NCI-H187 treated with DMSO at 0.1 percent for 48 hours (cell line): ENCODE measurements at regions not wholly inside any gene's neighbourhood (a gene's known extent, or its start where the extent isn't known, plus 50 kb on each side); places are given as distances from the start of the nearest gene placed in this dataset.

Source experiments
- DNase-seq: peaks from one replicate; lab custom pipeline; 2025; lab: John Stamatoyannopoulos, UW

GRCh38 chr1:106677721-106678120, 378.8 kb upstream of the PRMT6 start:
- DNase-seq, result no peak

DNA sequence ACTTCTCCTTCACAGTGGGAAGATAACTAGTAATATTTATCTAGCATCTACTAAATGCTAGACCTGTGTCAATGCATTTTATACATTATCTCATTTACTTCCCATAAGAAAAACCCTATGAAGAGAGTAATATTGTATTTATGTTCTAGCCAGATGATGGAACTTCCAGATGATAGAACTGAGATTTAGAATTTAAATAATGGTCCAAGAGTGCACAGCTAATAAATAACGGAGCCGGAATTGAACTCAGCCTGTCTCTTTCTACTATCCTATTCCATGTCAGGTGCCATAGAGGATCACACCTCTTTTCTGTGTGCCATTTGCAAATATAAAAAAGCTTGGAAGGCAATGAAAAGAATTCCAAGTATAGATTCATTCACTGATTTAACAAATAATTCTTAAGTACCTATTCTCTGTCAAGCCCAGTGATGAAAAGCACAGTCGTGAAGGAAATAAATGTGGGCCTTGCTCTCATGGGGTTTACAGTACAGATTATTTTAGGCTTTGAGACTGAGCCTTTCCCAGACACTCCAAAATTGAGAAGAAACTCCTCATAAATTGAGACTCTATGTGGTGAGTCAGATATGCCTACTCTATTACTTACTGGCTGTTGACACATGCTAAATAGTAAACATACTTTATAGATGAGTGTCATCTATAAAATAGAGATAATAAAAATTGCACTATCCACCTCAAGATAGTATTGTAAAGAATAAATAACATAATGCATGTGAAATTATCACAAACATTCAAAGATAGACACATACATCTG, 378.0 kb upstream of the PRMT6 start:
- no peak for DNase-seq

GRCh38 chr1:106680216-106680615, 376.3 kb upstream of the PRMT6 start:
- no peak for DNase-seq

DNA sequence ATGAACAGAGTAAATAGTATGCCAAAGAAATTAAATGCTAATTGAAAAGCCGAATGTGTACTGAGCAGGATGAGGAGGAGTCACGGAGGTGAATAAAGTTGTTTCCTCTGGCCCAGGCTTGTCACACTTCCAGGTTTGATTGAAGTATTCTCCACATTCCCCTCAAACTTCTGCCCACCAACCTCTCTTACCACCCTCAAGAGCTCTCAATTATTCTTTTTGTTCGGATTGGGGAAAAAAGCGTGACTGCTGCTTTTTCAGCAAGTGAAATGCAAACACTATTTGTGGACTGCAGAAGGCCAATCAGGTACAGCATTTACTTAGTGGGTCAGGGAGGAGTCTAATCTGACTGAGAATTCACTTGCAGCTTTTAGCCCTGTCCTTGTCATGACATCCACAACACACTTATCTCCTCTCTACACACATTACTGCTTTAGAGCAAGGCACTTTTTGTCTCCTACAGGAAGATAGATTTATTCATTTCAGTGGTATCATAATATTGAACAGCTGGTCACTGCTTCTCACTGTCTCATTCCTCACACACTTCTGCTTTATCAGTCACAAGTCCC, 375.6 kb upstream of the PRMT6 start:
- DNase-seq, result no peak

DNA sequence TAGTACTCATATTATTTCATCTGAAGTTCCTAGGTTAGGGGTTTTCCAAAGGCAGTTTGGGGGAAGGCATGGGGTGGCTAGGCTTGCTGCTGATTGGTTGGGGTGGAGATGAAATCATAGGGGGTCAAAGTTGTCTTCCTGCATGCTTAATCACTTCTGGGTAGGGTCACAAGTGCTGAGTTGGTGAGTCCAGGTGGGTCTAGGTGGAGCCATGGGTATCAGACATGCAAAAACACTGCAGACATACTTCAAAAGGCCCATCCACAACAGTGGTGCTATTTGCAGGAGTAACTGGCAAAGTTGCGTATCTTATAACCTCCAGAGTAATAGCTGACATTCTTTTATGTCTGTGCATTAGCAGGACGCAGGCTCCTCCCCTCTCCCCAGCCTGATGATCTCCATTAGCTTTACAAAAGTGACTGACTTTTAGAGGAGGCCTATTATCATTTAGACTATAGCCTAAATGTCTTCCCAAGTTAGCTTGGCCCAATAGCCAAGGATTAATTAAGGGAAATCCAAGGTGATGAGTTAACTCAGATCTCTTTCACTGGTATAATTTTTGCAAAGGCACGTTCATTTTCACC, 374.4 kb upstream of the PRMT6 start:
- DNase-seq, result no peak

DNA sequence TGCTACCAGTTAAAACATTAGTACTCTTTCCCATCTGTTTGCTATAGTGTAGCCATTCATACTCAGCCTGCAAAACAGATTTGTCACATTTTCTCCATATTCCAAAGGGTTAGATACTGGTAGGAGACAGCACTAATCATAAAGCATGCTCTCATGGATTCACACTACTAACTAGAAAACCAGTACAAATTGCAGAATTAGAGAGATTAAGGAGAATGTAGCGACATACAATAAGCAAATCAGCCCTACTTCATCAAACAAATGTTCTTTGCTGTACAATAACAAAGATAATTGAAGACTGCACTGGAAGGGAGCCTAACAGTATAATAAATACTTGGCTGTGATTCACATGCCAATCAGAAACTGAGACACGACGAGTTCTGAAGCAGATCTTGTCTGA, 368.0 kb upstream of the PRMT6 start:
- no peak for DNase-seq

DNA sequence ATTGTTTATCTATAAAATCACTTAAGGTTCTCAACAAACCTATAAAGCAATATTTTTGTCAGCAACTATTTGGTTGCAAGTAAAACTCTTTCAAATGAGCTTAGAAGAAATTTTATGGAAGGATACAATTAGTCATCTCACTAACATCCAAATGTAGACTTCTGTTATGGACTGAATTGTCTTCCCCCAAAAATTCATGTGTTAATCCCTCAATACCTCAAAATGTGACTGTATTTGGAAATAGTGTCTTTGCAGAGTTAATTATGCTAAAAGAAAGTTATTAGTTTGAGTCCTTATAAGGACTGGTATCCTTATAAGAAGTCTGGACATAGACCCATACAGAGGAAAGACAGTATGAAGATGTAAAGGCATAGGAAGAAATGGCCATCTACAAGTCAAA, 357.8 kb upstream of the PRMT6 start:
- no peak for DNase-seq

- no peak for DNase-seq
Measured at GRCh38 chr1:106699433-106699832, 357.0 kb upstream of the PRMT6 start.

DNA sequence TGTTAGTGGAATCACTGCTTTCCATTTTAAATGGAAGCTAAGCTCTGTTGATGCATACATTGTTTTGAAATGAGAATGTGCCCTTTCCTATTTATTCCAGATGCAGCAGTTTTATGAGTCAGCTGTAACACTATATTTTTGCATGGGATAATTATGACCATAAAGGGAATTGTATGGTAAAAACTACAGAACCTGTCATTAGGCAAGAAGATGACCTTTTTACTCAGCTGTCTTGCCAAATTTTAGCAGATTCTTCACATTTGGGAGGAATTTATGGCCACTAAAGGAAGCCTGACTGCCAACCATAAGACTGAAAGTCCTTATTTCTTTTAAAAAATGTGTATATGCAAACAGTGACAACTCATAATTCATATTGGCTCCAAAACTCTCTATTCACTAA, 356.3 kb upstream of the PRMT6 start:
- no peak for DNase-seq

DNA sequence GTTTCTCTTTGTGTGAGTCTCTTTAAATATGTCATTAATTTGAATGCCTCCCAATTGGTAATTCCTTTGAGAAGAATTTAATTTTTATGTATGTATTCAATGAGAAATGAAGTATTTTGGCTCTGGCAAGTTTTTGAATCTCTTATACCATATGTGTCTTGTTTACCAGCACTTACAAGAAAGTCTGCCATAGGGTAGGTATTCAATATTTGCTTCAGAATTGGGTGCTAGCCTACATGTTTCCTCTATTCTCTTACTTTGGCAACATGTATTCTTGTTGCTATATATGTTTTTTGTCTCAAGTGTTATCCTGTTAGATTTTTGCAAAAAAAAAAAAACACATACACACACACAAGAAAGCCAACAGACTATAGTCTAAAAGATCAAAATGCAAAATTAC, 350.5 kb upstream of the PRMT6 start:
- DNase-seq, result no peak

GRCh38 chr1:106717591-106717990, 338.9 kb upstream of the PRMT6 start:
- DNase-seq, result no peak

- DNase-seq, result no peak
Measured at GRCh38 chr1:106721790-106722189, 334.7 kb upstream of the PRMT6 start.

GRCh38 chr1:106722466-106722865, 334.0 kb upstream of the PRMT6 start:
- DNase-seq, result no peak

DNA sequence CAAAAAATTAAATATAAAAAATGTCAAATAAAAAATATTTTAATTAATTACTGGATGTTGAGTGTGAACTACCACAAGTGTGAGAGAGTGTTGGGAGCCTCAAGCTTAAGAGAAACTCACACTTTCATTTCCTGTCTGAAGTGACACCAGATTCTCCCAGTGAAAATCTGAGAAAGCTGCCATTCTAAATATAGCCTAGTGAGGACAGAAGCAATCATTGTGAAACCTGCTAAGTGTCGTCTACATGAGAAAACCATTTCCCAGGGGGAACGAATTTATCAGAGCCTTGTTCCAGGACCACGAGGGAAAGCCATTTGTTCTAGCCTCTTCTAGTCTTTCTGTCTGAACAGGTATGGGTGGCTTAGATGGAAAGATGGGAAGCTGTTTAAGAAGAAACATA, 329.3 kb upstream of the PRMT6 start:
- DNase-seq, result no peak

- no peak for DNase-seq
Measured at GRCh38 chr1:106746448-106747085, 309.9 kb upstream of the PRMT6 start.

DNA sequence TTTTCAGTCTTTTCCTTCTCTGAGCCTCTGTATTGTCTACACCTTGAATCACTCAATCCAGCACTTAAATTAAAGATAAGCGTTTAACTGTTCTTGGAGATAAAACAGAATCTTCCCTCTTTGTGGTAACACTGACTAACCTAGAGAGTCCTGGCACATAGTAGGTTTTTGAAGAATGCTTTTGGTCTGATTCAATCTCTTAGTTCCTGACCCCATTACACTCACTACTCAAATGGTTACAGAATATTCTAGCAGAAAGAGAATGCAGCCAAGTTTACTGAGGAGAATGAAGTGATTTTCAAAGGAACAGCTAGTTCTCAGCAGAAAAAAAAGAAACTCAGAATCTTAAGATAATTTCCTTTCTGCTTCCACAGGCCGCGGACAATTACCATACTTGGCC, 309.2 kb upstream of the PRMT6 start:
- no peak for DNase-seq

DNA sequence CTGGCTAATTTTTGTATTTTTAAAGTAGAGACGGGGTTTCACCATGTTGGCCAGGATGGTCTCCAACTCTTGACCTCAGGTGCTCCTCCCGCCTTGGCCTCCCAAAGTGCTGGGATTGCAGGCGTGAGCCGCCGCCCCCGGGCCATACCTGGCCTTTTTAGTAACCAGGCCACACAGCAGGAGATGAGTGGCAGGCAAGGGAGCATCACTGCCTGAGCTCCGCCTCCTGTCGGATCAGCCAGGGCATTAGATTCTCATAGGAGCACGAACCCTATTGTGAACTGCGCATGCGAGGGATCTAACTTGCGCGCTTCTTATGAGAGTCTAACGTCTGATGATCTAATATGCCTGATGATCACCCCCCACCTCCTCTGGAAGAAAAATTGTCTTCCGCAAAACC, 308.7 kb upstream of the PRMT6 start:
- no peak for DNase-seq

GRCh38 chr1:106748606-106749005, 307.9 kb upstream of the PRMT6 start:
- DNase-seq, result no peak

GRCh38 chr1:106749491-106749890, 307.0 kb upstream of the PRMT6 start:
- no peak for DNase-seq

- DNase-seq, result no peak
Measured at GRCh38 chr1:106749906-106750305, 306.6 kb upstream of the PRMT6 start.

- no peak for DNase-seq
Measured at GRCh38 chr1:106751002-106751401, 305.5 kb upstream of the PRMT6 start.

DNA sequence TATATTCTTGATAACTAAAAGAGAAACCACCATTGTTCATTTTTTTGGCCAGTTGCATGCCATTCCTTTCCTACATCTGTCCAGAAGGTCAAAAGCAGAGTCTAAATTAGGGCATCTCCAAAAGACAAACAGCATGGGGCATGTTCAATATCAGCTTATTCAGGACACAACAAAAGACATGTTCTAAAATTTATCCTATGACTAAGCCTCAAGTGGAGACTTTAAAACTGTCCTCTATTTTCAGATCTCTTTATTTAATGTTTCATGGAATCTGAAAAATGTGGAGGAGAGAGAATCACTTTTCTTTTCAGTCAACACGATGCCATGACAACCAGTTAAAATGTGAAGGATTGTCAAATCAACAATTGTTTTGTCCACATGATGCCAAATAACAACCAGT, 303.4 kb upstream of the PRMT6 start:
- no peak for DNase-seq

DNA sequence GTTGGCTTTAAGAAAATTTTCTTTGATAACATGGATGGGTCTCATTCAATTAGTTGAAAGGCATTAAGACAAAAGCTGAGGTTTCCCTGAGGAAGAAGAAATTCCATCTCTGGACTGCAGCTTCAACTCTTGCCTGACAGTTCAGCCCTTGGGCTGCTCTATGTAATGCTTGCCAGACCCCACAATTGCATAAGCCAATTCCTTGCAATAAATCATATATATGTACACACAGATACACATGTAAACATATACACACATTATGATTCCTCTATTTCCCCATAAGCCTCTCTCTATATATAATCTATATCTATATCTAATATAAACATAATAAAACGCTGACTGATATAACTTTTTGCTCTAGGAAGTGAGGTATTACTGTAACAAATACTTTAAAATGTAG, 301.5 kb upstream of the PRMT6 start:
- no peak for DNase-seq
